Hematopoietic multipotent progenitor cell treated with erythropoietin and hydrocortisone succinate and interleukin-3 and kit ligand, for 17 days (in vitro differentiated cells): ENCODE measurements at regions not wholly inside any gene's neighbourhood (a gene's known extent, or its start where the extent isn't known, plus 50 kb on each side); places are given as distances from the start of the nearest gene placed in this dataset.

ENCODE experiments used
- DNase-seq: peaks from one replicate; pipeline ENCODE4 v3.0.0-alpha.2; 2015; ENCODE audit warnings: low spot score

DNA sequence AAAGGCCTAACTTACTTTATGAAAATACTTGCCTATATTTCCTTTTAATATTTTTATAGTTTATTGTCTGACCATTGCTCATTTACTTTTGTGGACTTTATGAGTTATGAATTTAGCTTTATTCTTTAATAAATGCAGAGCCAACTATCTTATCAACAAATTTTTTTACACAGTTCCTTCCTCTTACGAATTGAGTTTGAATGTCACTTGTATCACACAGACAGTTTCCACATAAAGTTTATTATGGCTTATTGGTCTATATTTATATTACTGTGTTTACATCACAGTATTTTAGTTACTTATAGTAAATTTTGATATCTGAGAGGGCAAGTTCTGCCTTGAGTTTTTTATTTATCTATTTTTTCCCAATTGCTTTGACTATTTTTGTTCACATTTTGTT, 450.6 kb downstream of the C4orf33 start:
- DNase-seq = no peak

- no peak for DNase-seq
Observed at GRCh38 chr4:129550281-129550785, 454.4 kb downstream of the C4orf33 start.

DNA sequence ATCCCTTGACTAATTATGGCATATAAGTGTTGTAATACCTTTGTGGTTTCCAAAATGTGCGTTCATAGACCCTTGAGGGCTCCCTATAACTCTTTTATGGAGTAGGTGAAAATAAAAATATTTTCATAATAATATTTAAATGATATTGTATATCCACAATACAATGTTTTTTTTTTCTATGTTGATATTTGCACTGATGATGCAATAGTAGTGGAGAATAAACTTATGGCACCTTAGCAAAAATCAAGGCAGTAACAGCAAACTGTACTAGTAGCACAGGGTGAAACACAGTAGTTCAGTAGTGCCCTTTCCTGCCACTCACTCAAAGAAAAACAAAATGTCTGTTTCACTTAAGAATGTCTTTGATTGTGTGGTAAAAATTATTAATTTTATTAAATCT, 465.3 kb downstream of the C4orf33 start:
- DNase-seq = no peak

DNA sequence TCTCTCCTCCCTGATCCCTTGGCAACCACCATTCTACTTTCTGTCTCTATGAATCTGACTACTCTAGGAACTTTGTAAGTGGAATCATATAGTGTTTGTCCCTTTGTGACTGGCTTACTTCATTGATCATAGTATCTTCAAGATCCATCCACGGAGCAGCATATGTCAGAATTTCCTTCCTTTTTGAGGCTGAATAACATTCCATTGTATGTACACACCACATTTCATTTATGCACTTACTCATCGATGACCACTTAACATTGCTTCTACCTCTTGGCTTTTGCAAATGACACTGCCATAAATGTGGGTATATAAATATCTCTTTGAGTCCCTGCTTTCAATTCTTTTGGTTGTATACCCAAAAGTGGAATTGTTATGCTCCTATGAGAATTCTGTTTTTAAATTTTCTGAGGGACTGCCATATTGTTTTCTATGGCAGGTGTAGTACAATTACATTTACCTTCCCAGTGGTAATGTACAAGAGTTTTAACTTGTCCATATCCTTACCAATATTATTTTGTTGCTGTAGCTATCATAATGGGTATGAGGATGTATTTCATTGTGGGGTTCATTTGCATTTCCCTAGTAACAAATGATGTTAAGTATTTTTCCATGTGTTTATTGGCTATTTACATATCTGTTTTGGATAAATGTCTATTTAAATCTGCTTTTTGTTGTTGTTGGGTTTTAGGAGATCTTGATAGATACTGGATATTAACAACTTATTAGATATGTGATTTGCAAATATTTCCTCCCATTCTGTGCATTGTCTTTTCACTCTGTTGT, 466.1 kb downstream of the C4orf33 start:
- no peak for DNase-seq

DNA sequence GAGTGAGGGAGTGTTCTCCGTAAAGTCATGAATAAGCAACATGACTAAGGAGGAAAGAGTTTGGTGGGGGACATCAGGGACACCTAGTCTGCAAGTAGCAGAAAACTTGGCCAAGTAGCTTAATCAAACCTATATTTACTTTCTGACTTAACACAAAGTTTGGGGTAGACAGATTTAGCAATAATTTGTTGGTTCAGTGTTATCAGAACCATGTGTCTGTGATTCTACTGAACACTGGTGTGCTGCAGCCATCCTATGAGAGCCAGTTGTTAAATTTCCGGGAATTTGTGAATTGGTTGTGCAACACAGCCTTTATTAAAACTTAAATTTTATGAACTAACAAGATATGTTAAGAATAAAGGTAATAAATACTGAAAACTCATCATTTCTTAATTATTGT, 469.3 kb downstream of the C4orf33 start:
- no peak for DNase-seq

DNA sequence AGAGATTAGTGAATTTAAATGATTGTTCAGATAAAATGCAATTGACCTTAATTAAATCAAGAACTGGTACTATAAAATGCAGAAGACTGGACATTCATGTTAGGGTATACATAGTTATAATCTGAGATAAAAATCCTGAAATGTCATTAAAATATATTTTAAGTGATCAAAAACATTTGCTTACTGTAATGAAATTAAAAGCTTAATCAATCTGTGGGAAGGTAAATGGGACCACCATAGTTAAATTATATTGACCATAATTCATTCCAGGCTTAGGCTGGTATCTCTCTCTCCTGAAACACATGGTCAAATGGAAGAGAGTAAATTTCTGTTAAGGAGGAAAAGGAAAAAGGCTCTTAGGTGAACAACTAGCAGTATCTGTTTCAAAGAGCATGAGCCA, 474.4 kb downstream of the C4orf33 start:
- DNase-seq = no peak

DNA sequence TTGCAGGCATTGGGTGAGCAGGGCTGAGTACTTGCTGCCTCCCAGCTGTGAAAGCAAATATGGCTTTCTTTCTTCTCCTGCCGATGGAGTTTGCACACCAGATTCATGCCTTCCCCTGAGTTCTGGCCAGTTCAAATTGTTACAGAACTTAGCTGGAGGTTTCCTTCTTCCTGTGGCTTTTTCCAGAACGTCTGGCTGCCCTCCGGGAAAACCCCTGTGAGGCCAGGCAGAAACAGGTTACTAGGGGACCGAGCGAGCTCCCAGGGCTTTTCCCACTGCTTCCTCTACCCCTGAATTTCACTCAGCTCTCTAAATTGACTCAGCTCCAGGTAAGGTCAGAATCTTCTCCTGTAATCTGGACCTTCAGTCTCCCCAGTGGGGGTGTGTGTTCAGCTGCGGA, 482.4 kb downstream of the C4orf33 start:
- no peak for DNase-seq

- DNase-seq = no peak
Observed at GRCh38 chr4:129581305-129581704, 485.4 kb downstream of the C4orf33 start.

- DNase-seq = no peak
Observed at GRCh38 chr4:129583868-129584267, 487.9 kb downstream of the C4orf33 start.

GRCh38 chr4:129598582-129598981, 502.6 kb downstream of the C4orf33 start:
- DNase-seq = no peak

- no peak for DNase-seq
Observed at GRCh38 chr4:129600898-129601297, 504.9 kb downstream of the C4orf33 start.

DNA sequence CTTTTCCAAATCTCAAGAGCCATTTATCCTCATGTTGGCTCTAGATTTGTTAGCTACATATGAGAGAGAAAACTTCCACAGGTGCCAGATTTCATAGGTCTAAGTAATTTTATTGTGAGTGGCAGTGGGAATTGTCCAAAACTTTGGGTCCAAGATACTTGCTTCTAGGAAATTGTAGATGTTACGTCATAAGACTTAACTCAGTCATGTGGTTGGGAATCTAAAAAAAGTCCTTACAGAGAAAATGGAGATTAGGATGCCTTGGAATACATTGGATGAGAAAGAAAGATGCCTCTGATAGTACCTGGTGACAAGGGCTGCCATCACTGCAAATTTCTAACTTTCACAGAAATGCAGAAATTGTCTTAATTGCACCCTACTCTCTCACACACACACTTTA, 506.5 kb downstream of the C4orf33 start:
- no peak for DNase-seq

GRCh38 chr4:129603241-129603931, 507.4 kb downstream of the C4orf33 start:
- DNase-seq = no peak

GRCh38 chr4:129604632-129605255, 508.8 kb downstream of the C4orf33 start:
- no peak for DNase-seq

DNA sequence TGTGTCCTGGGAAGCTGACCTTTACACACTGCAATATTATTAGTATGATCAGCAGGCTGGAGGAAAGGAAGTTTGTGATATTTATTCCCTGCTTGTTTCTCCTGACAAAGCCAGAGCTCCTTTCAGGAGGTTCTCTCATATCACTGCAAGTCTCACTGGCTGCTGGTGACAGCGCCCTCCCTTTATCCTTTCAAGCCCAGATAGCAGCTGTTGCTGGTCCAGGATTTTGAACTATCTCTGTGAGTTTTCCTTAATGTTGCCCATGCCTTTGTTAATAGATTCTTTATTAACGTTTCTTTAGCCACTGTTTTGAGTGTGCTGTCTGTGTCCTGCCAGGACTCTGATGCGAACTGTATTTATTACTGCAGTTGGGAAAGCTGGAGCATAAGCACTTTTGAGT, 518.7 kb downstream of the C4orf33 start:
- no peak for DNase-seq

DNA sequence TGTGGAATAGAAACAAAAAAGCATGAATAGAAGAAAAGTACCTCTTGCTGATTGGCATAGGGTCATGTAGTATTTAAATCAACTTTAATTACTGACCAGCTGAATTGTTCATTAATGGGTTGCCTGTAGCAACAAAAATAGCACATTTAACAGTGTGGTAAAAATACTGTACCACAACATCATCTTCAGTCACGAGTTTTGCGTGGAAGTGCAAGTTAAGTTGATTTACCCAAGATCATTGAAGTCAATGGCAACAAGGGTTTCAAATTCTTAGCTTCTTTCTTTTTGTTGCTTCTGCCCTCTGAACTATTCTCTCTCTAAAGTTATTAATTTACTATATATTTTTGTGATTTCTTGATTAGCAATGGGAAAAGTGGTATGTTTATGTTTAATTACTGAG, 526.6 kb downstream of the C4orf33 start:
- no peak for DNase-seq

- DNase-seq = no peak
Observed at GRCh38 chr4:129623233-129623875, 527.4 kb downstream of the C4orf33 start.

DNA sequence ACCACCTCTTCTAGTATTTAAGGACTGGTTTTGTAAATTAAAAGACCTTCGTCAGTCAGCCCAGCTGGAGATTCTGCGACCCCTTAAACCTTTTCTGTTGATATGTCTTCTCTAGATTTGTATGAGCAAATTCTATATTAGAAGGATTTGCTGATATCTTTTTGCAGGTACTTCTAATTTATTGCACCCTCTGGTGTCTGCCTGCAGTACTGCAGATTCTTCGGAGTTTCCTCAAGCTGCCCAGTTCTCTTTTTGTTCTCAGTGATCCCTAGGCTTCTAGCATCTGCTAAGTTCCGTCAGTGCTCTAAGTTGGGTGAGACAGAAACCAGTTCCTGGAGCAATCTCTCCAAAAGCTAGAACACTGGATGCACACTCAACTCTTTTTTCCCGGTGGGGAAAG, 545.2 kb downstream of the C4orf33 start:
- DNase-seq = peak; percentile 20

GRCh38 chr4:129645461-129645860, 549.5 kb downstream of the C4orf33 start:
- DNase-seq = no peak

- no peak for DNase-seq
Observed at GRCh38 chr4:129668092-129668491, 572.1 kb downstream of the C4orf33 start.

GRCh38 chr4:129672941-129673340, 577.0 kb downstream of the C4orf33 start:
- DNase-seq = no peak

DNA sequence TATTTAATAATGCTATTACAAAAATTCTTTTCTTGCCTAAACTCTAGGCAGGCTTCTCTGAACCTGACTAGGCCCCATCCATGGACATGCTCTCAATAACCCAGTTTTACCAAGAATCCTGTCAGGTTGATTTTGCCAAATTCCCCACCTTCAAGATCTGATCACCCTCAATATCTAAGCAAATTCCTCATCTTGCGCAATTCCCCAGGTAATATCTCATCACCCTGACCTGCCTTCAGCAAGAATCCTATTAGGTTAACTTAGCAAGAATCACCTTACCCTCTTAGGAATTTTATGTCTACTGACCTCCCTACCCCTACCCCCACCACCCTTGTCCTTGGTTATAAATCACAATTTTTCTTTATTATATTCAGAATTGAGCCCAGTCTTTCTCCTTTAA, 579.1 kb downstream of the C4orf33 start:
- no peak for DNase-seq

- no peak for DNase-seq
Observed at GRCh38 chr4:129676934-129677333, 581.0 kb downstream of the C4orf33 start.
